Upper lobe of left lung (tissue), 4 donors: ENCODE measurements at regions not wholly inside any gene's neighbourhood (a gene's known extent, or its start where the extent isn't known, plus 50 kb on each side); places are given as distances from the start of the nearest gene placed in this dataset.

ENCODE experiments used
- POLR2A ChIP-seq, 4 donors: fragments of 450-650 bp; IDR thresholded peaks; one replicate each; pipeline ENCODE4 v1.5.1; 2016 to 2017; ENCODE audit warnings: antibody characterized with exemption in 4 of 4, mild to moderate bottlenecking in 2 of 4
- TF ChIP-seq, protein P1 (sequence below), 6 experiments: fragments of 450-650 bp in 4 of 6; fragments of 200-600 bp in 2 of 6; sonication (generic) in 2 of 6; IDR thresholded peaks; one replicate each; pipeline ENCODE4 v1.5.1; 2016 to 2019; ENCODE audit warnings: antibody characterized with exemption in 6 of 6

- no peak for TF ChIP-seq POLR2A (IDR thresholded peaks at IDR 0.05)
- TF ChIP-seq, protein P1, sequence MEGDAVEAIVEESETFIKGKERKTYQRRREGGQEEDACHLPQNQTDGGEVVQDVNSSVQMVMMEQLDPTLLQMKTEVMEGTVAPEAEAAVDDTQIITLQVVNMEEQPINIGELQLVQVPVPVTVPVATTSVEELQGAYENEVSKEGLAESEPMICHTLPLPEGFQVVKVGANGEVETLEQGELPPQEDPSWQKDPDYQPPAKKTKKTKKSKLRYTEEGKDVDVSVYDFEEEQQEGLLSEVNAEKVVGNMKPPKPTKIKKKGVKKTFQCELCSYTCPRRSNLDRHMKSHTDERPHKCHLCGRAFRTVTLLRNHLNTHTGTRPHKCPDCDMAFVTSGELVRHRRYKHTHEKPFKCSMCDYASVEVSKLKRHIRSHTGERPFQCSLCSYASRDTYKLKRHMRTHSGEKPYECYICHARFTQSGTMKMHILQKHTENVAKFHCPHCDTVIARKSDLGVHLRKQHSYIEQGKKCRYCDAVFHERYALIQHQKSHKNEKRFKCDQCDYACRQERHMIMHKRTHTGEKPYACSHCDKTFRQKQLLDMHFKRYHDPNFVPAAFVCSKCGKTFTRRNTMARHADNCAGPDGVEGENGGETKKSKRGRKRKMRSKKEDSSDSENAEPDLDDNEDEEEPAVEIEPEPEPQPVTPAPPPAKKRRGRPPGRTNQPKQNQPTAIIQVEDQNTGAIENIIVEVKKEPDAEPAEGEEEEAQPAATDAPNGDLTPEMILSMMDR (IDR thresholded peaks at IDR 0.05): no peak
Measured at GRCh38 chr9:107390279-107390678, 99.3 kb downstream of the KLF4 start.
